ENCODE measurements at regions not wholly inside any gene's neighbourhood (a gene's known extent, or its start where the extent isn't known, plus 50 kb on each side); places are given as distances from the start of the nearest gene placed in this dataset.
"Not testable (repeated sequence)": the region's sequence is repeated elsewhere in the genome, so short reads cannot be mapped to it uniquely, and the experiment has no call there.

DNA sequence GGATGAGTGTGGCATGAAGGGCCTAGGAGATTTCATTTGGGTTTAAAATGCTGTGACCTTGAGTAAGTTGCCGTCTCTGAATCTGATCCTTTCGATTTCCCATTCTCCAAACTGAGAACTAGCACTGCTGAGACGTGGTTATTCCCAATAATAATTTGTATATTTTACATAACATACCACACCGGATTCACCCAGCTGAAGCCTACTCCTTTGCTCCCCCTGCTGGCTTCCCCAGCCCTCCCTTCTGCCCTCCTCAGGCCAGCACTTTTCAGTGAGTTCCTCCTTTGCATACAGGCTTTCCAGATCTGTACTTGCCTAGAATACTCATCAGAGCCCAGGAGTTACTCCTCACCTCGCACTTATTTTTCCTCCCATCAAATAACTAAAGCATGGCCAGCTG is 255.1 kb downstream of the OR4F29 start:
- DNase-seq (ENCODE audit: low read depth, low spot score) = not testable (repeated sequence)

DNA sequence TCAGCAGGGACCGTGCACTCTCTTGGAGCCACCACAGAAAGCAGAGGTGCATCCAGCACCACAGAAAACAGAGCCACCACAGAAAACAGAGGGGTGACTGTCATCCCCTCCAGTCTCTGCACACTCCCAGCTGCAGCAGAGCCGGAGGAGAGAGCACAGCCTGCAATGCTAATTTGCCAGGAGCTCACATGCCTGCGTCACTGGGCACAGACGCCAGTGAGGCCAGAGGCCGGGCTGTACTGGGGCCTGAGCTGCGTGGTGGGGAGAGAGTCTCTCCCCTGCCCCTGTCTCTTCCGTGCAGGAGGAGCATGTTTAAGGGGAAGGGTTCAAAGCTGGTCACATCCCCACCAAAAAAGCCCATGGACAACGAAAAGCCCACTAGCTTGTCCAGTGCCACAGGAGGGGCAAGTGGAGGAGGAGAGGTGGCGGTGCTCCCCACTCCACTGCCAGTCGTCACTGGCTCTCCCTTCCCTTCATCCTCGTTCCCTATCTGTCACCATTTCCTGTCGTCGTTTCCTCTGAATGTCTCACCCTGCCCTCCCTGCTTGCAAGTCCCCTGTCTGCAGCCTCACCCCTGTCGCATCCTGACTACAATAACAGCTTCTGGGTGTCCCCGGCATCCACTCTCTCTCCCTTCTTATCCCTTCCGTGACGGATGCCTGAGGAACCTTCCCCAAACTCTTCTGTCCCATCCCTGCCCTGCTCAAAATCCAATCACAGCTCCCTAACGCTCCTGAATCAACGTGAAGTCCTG is 260.0 kb downstream of the OR4F29 start:
- not testable (repeated sequence) for DNase-seq (ENCODE audit: low read depth, low spot score)

DNA sequence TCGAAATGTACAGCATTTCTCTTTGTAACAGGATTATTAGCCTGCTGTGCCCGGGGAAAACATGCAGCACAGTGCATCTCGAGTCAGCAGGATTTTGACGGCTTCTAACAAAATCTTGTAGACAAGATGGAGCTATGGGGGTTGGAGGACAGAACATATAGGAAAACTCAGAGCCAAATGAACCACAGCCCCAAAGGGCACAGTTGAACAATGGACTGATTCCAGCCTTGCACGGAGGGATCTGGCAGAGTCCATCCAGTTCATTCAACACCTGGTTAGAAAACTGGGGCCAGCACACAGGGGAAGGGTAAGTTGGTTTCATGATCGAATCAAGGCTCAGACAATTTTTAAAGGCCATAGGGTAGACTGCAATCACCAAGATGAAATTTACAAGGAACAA is 260.8 kb downstream of the OR4F29 start:
- DNase-seq (ENCODE audit: low read depth, low spot score) = not testable (repeated sequence)

GRCh38 chr1:189915-190314 is 261.6 kb downstream of the OR4F29 start:
- not testable (repeated sequence) for DNase-seq (ENCODE audit: low read depth, low spot score)

GRCh38 chr1:189270-189669 is 262.2 kb downstream of the OR4F29 start:
- DNase-seq (ENCODE audit: low read depth, low spot score) = not testable (repeated sequence)

- not testable (repeated sequence) for DNase-seq (ENCODE audit: low read depth, low spot score)
These were observed 264.2 kb downstream of the OR4F29 start for GRCh38 chr1:187298-187697.

DNA sequence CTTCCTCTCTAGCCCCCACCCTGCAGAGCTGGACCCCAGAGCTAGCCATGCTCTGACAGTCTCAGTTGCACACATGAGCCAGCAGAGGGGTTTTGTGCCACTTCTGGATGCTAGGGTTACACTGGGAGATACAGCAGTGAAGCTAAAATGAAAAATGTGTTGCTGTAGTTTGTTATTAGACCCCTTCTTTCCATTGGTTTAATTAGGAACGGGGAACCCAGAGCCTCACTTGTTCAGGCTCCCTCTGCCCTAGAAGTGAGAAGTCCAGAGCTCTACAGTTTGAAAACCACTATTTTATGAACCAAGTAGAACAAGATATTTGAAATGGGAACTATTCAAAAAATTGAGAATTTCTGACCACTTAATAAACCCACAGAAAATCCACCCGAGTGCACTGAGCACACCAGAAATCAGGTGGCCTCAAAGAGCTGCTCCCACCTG is 264.8 kb downstream of the OR4F29 start:
- not testable (repeated sequence) for DNase-seq (ENCODE audit: low read depth, low spot score)

DNA sequence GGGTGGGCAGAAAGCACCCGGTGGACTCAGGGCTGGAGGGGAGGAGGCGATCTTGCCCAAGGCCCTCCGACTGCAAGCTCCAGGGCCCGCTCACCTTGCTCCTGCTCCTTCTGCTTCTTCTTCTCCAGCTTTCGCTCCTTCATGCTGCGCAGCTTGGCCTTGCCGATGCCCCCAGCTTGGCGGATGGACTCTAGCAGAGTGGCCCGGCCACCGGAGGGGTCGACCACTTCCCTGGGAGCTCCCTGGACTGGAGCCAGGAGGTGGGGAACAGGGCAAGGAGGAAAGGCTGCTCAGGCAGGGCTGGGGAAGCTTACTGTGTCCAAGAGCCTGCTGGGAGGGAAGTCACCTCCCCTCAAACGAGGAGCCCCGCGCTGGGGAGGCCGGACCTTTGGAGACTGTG is 265.3 kb downstream of the OR4F29 start:
- DNase-seq (ENCODE audit: low read depth, low spot score) = not testable (repeated sequence)

DNA sequence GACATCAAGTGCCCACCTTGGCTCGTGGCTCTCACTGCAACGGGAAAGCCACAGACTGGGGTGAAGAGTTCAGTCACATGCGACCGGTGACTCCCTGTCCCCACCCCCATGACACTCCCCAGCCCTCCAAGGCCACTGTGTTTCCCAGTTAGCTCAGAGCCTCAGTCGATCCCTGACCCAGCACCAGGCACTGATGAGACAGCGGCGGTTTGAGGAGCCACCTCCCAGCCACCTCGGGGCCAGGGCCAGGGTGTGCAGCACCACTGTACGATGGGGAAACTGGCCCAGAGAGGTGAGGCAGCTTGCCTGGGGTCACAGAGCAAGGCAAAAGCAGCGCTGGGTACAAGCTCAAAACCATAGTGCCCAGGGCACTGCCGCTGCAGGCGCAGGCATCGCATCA is 266.0 kb downstream of the OR4F29 start:
- DNase-seq (ENCODE audit: low read depth, low spot score) = not testable (repeated sequence)

GRCh38 chr1:184336-184686 is 267.2 kb downstream of the OR4F29 start:
- not testable (repeated sequence) for DNase-seq (ENCODE audit: low read depth, low spot score)

DNA sequence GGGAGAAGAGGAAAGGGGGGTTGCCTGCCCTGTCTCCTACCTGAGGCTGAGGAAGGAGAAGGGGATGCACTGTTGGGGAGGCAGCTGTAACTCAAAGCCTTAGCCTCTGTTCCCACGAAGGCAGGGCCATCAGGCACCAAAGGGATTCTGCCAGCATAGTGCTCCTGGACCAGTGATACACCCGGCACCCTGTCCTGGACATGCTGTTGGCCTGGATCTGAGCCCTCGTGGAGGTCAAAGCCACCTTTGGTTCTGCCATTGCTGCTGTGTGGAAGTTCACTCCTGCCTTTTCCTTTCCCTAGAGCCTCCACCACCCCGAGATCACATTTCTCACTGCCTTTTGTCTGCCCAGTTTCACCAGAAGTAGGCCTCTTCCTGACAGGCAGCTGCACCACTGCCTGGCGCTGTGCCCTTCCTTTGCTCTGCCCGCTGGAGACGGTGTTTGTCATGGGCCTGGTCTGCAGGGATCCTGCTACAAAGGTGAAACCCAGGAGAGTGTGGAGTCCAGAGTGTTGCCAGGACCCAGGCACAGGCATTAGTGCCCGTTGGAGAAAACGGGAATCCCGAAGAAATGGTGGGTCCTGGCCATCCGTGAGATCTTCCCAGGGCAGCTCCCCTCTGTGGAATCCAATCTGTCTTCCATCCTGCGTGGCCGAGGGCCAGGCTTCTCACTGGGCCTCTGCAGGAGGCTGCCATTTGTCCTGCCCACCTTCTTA is 267.7 kb downstream of the OR4F29 start:
- not testable (repeated sequence) for DNase-seq (ENCODE audit: low read depth, low spot score)

DNA sequence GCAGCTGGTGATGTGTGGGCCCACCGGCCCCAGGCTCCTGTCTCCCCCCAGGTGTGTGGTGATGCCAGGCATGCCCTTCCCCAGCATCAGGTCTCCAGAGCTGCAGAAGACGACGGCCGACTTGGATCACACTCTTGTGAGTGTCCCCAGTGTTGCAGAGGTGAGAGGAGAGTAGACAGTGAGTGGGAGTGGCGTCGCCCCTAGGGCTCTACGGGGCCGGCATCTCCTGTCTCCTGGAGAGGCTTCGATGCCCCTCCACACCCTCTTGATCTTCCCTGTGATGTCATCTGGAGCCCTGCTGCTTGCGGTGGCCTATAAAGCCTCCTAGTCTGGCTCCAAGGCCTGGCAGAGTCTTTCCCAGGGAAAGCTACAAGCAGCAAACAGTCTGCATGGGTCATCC is 268.4 kb downstream of the OR4F29 start:
- not testable (repeated sequence) for DNase-seq (ENCODE audit: low read depth, low spot score)

DNA sequence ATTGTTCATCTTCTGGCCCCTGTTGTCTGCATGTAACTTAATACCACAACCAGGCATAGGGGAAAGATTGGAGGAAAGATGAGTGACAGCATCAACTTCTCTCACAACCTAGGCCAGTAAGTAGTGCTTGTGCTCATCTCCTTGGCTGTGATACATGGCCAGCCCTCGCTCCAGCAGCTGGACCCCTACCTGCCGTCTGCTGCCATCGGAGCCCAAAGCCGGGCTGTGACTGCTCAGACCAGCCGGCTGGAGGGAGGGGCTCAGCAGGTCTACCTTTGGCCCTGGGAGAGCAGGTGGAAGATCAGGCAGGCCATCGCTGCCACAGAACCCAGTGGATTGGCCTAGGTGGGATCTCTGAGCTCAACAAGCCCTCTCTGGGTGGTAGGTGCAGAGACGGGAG is 268.8 kb downstream of the OR4F29 start:
- DNase-seq (ENCODE audit: low read depth, low spot score) = not testable (repeated sequence)

GRCh38 chr1:181247-182216 is 269.9 kb downstream of the OR4F29 start:
- peak; percentile 11 for DNase-seq (ENCODE audit: low read depth, low spot score)

DNA sequence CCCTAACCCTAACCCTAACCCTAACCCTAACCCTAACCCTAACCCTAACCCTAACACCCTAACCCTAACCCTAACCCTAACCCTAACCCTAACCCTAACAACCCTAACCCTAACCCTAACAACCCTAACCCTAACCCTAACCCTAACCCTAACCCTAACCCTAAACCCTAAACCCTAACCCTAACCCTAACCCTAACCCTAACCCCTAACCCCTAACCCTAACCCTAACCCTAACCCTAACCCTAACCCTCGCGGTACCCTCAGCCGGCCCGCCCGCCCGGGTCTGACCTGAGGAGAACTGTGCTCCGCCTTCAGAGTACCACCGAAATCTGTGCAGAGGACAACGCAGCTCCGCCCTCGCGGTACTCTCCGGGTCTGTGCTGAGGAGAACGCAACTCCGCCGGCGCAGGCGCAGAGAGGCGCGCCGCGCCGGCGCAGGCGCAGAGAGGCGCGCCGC is 270.7 kb downstream of the OR4F29 start:
- DNase-seq (ENCODE audit: low read depth, low spot score) = not testable (repeated sequence)

GRCh38 chr1:138842-139241 is 312.6 kb downstream of the OR4F29 start:
- not testable (repeated sequence) for DNase-seq (ENCODE audit: low read depth, low spot score)

DNA sequence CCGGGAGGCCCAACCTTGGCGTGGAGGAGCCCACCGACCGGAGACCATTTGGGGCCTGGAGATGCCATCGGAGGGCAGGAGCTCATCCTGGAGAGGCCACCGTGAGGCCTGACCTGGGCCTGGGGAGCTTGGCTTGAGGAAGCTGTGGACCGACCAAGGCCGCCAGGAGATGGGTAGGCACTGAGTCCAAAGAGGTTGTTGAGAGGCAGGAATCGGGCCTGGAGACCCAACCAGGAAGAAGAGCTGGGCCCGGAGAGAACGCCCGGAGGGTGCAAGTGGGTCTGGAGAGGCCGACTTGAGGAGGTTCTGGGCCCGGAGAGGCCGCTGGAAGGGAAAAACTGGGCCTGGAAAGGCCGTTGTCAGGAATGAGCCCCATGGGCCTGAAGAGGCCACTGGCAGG is 313.8 kb downstream of the OR4F29 start:
- DNase-seq (ENCODE audit: low read depth, low spot score) = not testable (repeated sequence)

DNA sequence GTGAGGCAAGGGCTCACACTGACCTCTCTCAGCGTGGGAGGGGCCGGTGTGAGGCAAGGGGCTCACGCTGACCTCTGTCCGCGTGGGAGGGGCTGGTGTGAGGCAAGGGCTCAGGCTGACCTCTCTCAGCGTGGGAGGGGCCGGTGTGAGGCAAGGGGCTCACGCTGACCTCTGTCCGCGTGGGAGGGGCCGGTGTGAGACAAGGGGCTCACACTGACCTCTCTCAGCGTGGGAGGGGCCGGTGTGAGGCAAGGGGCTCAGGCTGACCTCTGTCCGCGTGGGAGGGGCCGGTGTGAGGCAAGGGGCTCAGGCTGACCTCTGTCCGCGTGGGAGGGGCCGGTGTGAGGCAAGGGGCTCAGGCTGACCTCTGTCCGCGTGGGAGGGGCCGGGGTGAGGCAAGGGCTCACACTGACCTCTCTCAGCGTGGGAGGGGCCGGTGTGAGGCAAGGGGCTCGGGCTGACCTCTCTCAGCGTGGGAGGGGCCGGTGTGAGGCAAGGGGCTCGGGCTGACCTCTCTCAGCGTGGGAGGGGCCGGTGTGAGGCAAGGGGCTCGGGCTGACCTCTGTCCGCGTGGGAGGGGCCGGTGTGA is 315.0 kb downstream of the OR4F29 start:
- DNase-seq (ENCODE audit: low read depth, low spot score) = not testable (repeated sequence)

GRCh38 chr1:134936-135335 is 316.5 kb downstream of the OR4F29 start:
- not testable (repeated sequence) for DNase-seq (ENCODE audit: low read depth, low spot score)

DNA sequence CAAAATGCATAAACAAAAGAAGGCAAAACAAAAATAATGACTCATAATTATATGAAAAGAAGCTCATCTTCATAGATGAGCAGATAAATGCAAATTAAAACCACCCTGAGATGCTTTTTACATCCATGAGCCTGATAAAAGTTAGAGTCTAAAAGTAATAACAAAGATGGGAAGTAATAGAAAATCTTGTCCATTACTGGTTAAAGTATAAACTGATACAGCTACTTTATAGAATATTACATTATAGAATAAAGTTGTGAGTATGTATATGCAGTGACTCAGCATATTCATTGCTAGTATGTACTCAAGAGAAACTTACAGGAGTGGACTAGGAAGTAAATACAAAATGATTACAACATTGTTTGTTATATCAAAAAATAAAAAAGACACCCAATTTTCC is 333.0 kb downstream of the OR4F29 start:
- not testable (repeated sequence) for DNase-seq (ENCODE audit: low read depth, low spot score)

DNA sequence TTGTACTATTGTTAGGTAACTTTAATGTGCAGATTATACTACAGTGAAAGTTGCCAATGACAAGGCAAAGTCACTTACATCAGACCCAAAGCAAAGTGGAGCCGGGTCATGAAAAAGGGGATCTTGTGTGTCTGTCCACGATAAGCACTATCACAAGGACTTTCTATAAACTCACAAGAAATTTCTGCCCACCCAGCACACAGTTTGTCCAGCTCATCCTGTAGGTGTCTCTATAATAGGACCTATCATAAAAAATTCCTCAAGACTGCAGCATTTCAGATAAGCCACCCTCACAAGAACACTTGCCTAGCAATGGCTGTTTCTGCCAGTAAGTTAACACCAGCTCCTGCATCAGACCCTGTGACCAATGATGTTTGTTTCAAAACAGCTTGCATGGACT is 335.9 kb downstream of the OR4F29 start:
- not testable (repeated sequence) for DNase-seq (ENCODE audit: low read depth, low spot score)

Data from brain pericyte (primary cell).